GM10248 (cell line): ENCODE measurements at regions not wholly inside any gene's neighbourhood (a gene's known extent, or its start where the extent isn't known, plus 50 kb on each side); places are given as distances from the start of the nearest gene placed in this dataset.

Experiments used
- CTCF ChIA-PET: fragments of 300-600 bp; sonication (Branson Sonifier 250); formaldehyde crosslinking; extraction: SDS; loops from one replicate; lab custom pipeline; 2021; ENCODE audit warnings: antibody characterized with exemption; lab: Yijun Ruan, JAX
- POLR2A ChIA-PET: fragments of 350-650 bp; sonication (Branson Sonifier 250); formaldehyde crosslinking; extraction: SDS; loops from one replicate; lab custom pipeline; 2020; ENCODE audit warnings: antibody characterized with exemption; lab: Yijun Ruan, JAX
- DNase-seq: peaks from one replicate; pipeline ENCODE4 v3.0.0; 2012; ENCODE audit errors: extremely low spot score
- TF ChIP-seq, protein P1 (sequence below): IDR thresholded peaks from 2 replicates; pipeline ENCODE4 v1.5.1; 2012; ENCODE audit warnings: mild to moderate bottlenecking, low read depth; ENCODE audit errors: extremely low read depth, missing control alignments, control extremely low read depth

DNA sequence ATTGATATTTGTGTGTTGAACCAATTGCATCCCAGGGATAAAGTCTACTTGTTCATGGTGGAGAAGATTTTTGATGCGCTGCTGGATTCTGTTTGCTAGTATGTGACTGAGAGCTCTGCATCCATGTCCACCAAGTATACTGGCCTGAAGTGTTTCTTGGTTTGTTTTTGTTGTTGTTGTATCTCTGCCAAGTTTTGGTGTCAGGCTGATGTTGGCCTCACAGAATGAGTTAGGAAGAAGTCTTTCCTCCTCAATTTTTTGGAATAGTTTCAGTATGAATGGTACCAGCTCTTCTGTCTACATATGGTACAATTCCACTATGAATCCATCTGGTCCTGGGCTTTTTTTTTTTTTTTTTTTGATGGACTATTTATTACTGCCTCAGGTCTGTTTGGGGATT is 50.9 kb upstream of the OSTN start:
- no peak for DNase-seq
- CTCF ChIA-PET, result interaction anchor here (1.6 to 3.5 kb wide), 3 partner anchors 12 to 18 kb away, joined by 3 to 14 read pairs (median 4); no protein-coding TSS in a partner anchor
- POLR2A ChIA-PET, result no interaction called here
- TF ChIP-seq, protein P1, sequence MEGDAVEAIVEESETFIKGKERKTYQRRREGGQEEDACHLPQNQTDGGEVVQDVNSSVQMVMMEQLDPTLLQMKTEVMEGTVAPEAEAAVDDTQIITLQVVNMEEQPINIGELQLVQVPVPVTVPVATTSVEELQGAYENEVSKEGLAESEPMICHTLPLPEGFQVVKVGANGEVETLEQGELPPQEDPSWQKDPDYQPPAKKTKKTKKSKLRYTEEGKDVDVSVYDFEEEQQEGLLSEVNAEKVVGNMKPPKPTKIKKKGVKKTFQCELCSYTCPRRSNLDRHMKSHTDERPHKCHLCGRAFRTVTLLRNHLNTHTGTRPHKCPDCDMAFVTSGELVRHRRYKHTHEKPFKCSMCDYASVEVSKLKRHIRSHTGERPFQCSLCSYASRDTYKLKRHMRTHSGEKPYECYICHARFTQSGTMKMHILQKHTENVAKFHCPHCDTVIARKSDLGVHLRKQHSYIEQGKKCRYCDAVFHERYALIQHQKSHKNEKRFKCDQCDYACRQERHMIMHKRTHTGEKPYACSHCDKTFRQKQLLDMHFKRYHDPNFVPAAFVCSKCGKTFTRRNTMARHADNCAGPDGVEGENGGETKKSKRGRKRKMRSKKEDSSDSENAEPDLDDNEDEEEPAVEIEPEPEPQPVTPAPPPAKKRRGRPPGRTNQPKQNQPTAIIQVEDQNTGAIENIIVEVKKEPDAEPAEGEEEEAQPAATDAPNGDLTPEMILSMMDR, result no peak

GRCh38 chr3:191143224-191143623 is 55.8 kb upstream of the OSTN start:
- POLR2A ChIA-PET, result no interaction called here
- TF ChIP-seq, protein P1, result no peak
- CTCF ChIA-PET, result interaction anchor here (1.3 to 1.6 kb wide), 2 partner anchors 42 to 101 kb away, joined by 3 to 4 read pairs; no protein-coding TSS in a partner anchor
- DNase-seq, result no peak

DNA sequence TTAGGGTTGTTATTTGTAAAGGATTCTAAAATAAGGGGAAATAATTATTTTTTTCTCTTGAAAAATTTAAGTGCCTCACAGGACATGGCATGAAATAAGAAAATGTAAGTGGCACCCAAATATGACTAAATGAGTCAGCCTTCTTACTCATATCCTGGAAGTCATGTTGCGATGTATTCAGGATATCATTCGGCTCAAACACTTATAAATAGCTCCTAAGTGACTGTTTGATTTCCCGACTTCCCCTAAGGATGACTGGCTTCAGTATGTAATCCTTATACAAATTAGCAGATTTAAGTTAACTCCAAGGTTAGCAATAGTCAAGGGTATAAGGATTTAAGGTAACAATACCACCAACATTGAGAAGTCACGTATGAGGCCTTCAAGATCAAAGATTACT is 57.3 kb upstream of the OSTN start:
- CTCF ChIA-PET, result no interaction called here
- TF ChIP-seq, protein P1, result no peak
- DNase-seq, result no peak
- POLR2A ChIA-PET, result no interaction called here

DNA sequence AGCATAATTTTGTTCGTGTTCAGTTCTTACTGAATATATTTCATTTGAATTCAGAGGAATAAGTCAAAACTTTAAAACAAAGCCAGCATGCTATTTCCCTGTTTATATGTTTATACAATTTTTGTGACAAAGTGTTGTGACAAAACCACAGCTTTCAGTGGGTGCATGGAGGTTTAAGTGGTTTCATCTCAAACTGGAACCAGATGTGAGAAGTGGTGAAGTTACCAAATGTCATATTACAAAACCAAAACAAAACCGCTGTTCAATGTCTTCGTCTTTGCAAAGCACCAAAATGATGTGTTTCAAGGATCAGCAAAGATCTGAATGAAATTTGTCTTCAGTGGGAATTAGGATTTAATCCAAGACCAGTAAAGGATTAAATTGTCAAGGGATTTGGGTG is 59.3 kb upstream of the OSTN start:
- ChIA-PET POLR2A (no interaction called here), CTCF (interaction anchor here (1.1 kb wide), 1 partner anchor 10 kb away, joined by 4 read pairs; no protein-coding TSS in a partner anchor)
- DNase-seq, result no peak
- TF ChIP-seq, protein P1, result no peak

DNA sequence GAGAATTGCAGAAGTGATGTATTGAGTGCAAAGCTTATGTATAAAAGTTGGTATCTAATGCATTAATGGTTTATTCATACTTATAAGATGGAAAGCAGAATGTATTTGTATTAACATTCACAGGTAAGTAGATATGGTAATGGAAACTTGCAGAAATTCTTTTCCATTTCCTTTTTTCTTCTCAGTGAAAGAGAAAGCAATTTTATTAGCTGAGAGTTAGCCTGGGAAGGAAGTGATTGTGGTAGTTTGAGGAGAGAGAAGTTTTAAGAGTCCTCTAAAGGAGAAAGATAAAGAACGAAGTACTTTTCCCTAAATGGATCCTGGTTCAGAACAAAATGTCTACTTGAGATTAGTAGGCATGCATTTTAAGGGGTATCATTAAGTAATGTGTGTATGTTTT is 60.1 kb upstream of the OSTN start:
- no peak for DNase-seq
- TF ChIP-seq, protein P1, result no peak
- ChIA-PET POLR2A (no interaction called here), CTCF (interaction anchor here (0.9 to 1.1 kb wide), 2 partner anchors 9 to 27 kb away, joined by 3 to 4 read pairs; no protein-coding TSS in a partner anchor)

GRCh38 chr3:191137708-191138107 is 61.3 kb upstream of the OSTN start:
- DNase-seq, result no peak
- TF ChIP-seq, protein P1, result no peak
- CTCF ChIA-PET, result interaction anchor here (0.9 to 1.2 kb wide), 2 partner anchors 25 to 262 kb away, joined by 3 read pairs; no protein-coding TSS in a partner anchor
- POLR2A ChIA-PET, result no interaction called here

DNA sequence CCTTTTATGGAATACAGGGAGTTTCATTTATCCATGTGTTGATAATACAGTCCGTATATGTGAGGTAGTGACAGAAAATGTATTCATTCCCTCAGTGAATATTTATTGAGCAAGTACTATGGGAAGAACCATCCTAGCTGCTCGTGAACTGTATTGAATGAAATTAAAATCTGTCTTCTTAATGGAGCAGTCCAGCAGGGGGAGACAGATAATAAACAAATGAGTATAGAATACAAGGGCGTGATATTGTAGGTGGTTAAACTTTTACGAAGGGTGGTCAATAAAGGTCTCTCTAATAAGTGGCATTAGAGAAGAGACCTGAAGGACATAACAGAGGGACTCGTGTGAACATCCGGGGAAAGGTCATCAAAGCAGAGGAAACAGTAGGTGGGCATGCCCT is 62.7 kb upstream of the OSTN start:
- ChIA-PET POLR2A (no interaction called here), CTCF (interaction anchor here (0.6 to 3.5 kb wide), 4 partner anchors 11 to 163 kb away, joined by 3 to 14 read pairs (median 3); no protein-coding TSS in a partner anchor)
- DNase-seq, result peak; percentile 33
- TF ChIP-seq, protein P1, result peak; percentile 51
